GM12873 (cell line): ENCODE measurements at regions not wholly inside any gene's neighbourhood (a gene's known extent, or its start where the extent isn't known, plus 50 kb on each side); places are given as distances from the start of the nearest gene placed in this dataset.

Source experiments
- CTCF ChIP-seq: IDR thresholded peaks from 2 replicates; pipeline ENCODE4 v1.5.1; 2012; ENCODE audit warnings: low read depth, mild to moderate bottlenecking, moderate library complexity, low read length, control low read depth; ENCODE audit not compliant: insufficient read depth; ENCODE audit errors: missing control alignments

- no peak for TF ChIP-seq CTCF
These were observed 112.4 kb upstream of the NOCT start for GRCh38 chr4:138903185-138903584.

- no peak for TF ChIP-seq CTCF
These were observed 112.9 kb upstream of the NOCT start for GRCh38 chr4:138902705-138903104.

- no peak for TF ChIP-seq CTCF
These were observed 114.4 kb upstream of the NOCT start for GRCh38 chr4:138901177-138901576.

- no peak for TF ChIP-seq CTCF
These were observed 115.6 kb upstream of the NOCT start for GRCh38 chr4:138899999-138900398.

- no peak for TF ChIP-seq CTCF
These were observed 117.3 kb upstream of the NOCT start for GRCh38 chr4:138898282-138898681.

GRCh38 chr4:138897811-138898226, 117.8 kb upstream of the NOCT start:
- TF ChIP-seq CTCF = no peak

GRCh38 chr4:138894709-138895108, 120.9 kb upstream of the NOCT start:
- no peak for TF ChIP-seq CTCF

- TF ChIP-seq CTCF = no peak
These were observed 121.6 kb upstream of the NOCT start for GRCh38 chr4:138894011-138894410.
